HPDE6-E6E7 (cell line): ENCODE measurements at regions not wholly inside any gene's neighbourhood (a gene's known extent, or its start where the extent isn't known, plus 50 kb on each side); places are given as distances from the start of the nearest gene placed in this dataset.

Experiments used
- DNase-seq: peaks from one replicate; pipeline ENCODE4 v3.0.0; 2011; ENCODE audit warnings: missing footprints; ENCODE audit errors: extremely low spot score

GRCh38 chr11:25890626-25891260 is 441.2 kb upstream of the ANO3 start:
- DNase-seq = no peak

- no peak for DNase-seq
These were observed 440.0 kb upstream of the ANO3 start for GRCh38 chr11:25891960-25892359.

- DNase-seq = no peak
These were observed 432.2 kb upstream of the ANO3 start for GRCh38 chr11:25899617-25900160.

GRCh38 chr11:25900814-25901213 is 431.1 kb upstream of the ANO3 start:
- DNase-seq = no peak

GRCh38 chr11:25901415-25901814 is 430.5 kb upstream of the ANO3 start:
- no peak for DNase-seq

GRCh38 chr11:25902476-25902875 is 429.5 kb upstream of the ANO3 start:
- no peak for DNase-seq

GRCh38 chr11:25908726-25909125 is 423.2 kb upstream of the ANO3 start:
- DNase-seq = no peak

- DNase-seq = peak; percentile 4
These were observed 421.8 kb upstream of the ANO3 start for GRCh38 chr11:25910086-25910485.

GRCh38 chr11:25920356-25920755 is 411.6 kb upstream of the ANO3 start:
- no peak for DNase-seq

- no peak for DNase-seq
These were observed 407.3 kb upstream of the ANO3 start for GRCh38 chr11:25924586-25924985.

GRCh38 chr11:25925359-25925758 is 406.6 kb upstream of the ANO3 start:
- no peak for DNase-seq

GRCh38 chr11:25927411-25927953 is 404.4 kb upstream of the ANO3 start:
- no peak for DNase-seq

- DNase-seq = no peak
These were observed 403.9 kb upstream of the ANO3 start for GRCh38 chr11:25928076-25928475.

GRCh38 chr11:25938952-25939351 is 393.0 kb upstream of the ANO3 start:
- no peak for DNase-seq

GRCh38 chr11:25939691-25940090 is 392.2 kb upstream of the ANO3 start:
- no peak for DNase-seq

GRCh38 chr11:25941353-25941752 is 390.6 kb upstream of the ANO3 start:
- no peak for DNase-seq

GRCh38 chr11:25943031-25943430 is 388.9 kb upstream of the ANO3 start:
- no peak for DNase-seq

- no peak for DNase-seq
These were observed 387.9 kb upstream of the ANO3 start for GRCh38 chr11:25943777-25944661.

- DNase-seq = no peak
These were observed 382.0 kb upstream of the ANO3 start for GRCh38 chr11:25949918-25950317.

GRCh38 chr11:25953006-25953405 is 378.9 kb upstream of the ANO3 start:
- DNase-seq = no peak

- DNase-seq = no peak
These were observed 373.9 kb upstream of the ANO3 start for GRCh38 chr11:25958045-25958444.

- no peak for DNase-seq
These were observed 370.4 kb upstream of the ANO3 start for GRCh38 chr11:25961539-25961938.
